Spleen (tissue), 11 donors: ENCODE measurements at regions not wholly inside any gene's neighbourhood (a gene's known extent, or its start where the extent isn't known, plus 50 kb on each side); places are given as distances from the start of the nearest gene placed in this dataset.
"Not testable (repeated sequence)": the region's sequence is repeated elsewhere in the genome, so short reads cannot be mapped to it uniquely, and the experiment has no call there.

Experiments
- DNase-seq: peaks from one replicate; pipeline ENCODE4 v3.0.0-alpha.2; 2020
- H3K27ac ChIP-seq, 8 donors: fragments of 200-600 bp; sonication (generic) in 7 of 8; 1 replicate in 4 of 8; 2 replicates in 4 of 8; pipeline versions ENCODE4 v1.5.0 to v1.8.0; 2016 to 2021; ENCODE audit warnings: inconsistent platforms in 4 of 8, mild to moderate bottlenecking in 4 of 8, moderate library complexity in 1 of 8
- H3K27me3 ChIP-seq, 7 donors: fragments of 200-600 bp; sonication (generic) in 6 of 7; replicated peaks in 1 of 7; 1 replicate in 4 of 7; 2 replicates in 3 of 7; pipeline versions ENCODE4 v1.5.0 to v1.8.0; 2016 to 2021; ENCODE audit warnings: inconsistent platforms in 3 of 7, mild to moderate bottlenecking in 1 of 7
- H3K36me3 ChIP-seq, 6 donors: fragments of 200-600 bp; sonication (generic) in 5 of 6; 1 replicate in 4 of 6; 2 replicates in 2 of 6; pipeline versions ENCODE4 v1.5.0 to v1.8.0; 2016 to 2021; ENCODE audit warnings: inconsistent platforms in 2 of 6
- H3K4me1 ChIP-seq, 6 donors: fragments of 200-600 bp; sonication (generic) in 5 of 6; 1 replicate in 3 of 6; 2 replicates in 3 of 6; pipeline versions ENCODE4 v1.5.0 to v1.8.0; 2016 to 2021; ENCODE audit warnings: inconsistent platforms in 3 of 6
- H3K4me3 ChIP-seq, 8 donors: fragments of 200-600 bp; sonication (generic) in 7 of 8; 1 replicate in 4 of 8; 2 replicates in 4 of 8; pipeline versions ENCODE4 v1.5.0 to v1.8.0; 2016 to 2021; ENCODE audit warnings: inconsistent platforms in 4 of 8, mild to moderate bottlenecking in 4 of 8, moderate library complexity in 2 of 8
- H3K9me3 ChIP-seq, 8 donors: fragments of 200-600 bp; sonication (generic) in 7 of 8; 1 replicate in 4 of 8; 2 replicates in 4 of 8; pipeline versions ENCODE4 v1.5.0 to v1.8.0; 2016 to 2021; ENCODE audit warnings: inconsistent platforms in 4 of 8
- POLR2A ChIP-seq, 3 donors: fragments of 450-650 bp; IDR thresholded peaks; one replicate each; pipeline ENCODE4 v1.5.1; 2017; ENCODE audit warnings: antibody characterized with exemption in 3 of 3, mild to moderate bottlenecking in 1 of 3
- POLR2AphosphoS5 ChIP-seq, 3 donors: sonication (generic); formaldehyde crosslinking; IDR thresholded peaks; one replicate each; pipeline ENCODE4 v1.5.1; 2017; ENCODE audit warnings: antibody characterized with exemption in 3 of 3
- WGBS, 5 donors: extraction: QIAGEN DNeasy Blood & Tissue Kit in 3 of 5; methylation state at CpG; one replicate each; pipeline versions ENCODE4 v1.1.5 to v1.1.7; 2013 to 2018; 5-methylcytosine and 5-hydroxymethylcytosine counted together
- intact Hi-C: fragments of 100-400 bp; cut with DNase I; formaldehyde crosslinking; loops from one replicate; pipeline ENCODE4 v1.15.0; 2023; ENCODE audit warnings: low total_unique reads
- TF ChIP-seq, protein P1 (sequence below), 11 experiments: fragments of 200-600 bp in 7 of 11; fragments of 450-650 bp in 4 of 11; sonication (generic) in 4 of 11; IDR thresholded peaks in 8 of 11; conservative IDR thresholded peaks in 3 of 11; 1 replicate in 7 of 11; 2 replicates in 4 of 11; pipeline versions ENCODE4 v1.4.0 to v1.8.0; 2016 to 2021; ENCODE audit warnings: antibody characterized with exemption in 11 of 11, inconsistent platforms in 4 of 11, mild to moderate bottlenecking in 1 of 11
- donor health status: healthy with polysubstance abuse.
- donor health status: DM: no; HTN: no; CAD: no; lungs with moderate emphysema.
- donor health status: DM: no; HTN: no; CAD: no.
- donor health status: Bipolar disorder and iron deficiency.
- donor health status: healthy.
- donor health status: DM: no; HTN: no; CAD: no.
- donor health status: DM: yes; HTN: yes; CAD: no.

DNA sequence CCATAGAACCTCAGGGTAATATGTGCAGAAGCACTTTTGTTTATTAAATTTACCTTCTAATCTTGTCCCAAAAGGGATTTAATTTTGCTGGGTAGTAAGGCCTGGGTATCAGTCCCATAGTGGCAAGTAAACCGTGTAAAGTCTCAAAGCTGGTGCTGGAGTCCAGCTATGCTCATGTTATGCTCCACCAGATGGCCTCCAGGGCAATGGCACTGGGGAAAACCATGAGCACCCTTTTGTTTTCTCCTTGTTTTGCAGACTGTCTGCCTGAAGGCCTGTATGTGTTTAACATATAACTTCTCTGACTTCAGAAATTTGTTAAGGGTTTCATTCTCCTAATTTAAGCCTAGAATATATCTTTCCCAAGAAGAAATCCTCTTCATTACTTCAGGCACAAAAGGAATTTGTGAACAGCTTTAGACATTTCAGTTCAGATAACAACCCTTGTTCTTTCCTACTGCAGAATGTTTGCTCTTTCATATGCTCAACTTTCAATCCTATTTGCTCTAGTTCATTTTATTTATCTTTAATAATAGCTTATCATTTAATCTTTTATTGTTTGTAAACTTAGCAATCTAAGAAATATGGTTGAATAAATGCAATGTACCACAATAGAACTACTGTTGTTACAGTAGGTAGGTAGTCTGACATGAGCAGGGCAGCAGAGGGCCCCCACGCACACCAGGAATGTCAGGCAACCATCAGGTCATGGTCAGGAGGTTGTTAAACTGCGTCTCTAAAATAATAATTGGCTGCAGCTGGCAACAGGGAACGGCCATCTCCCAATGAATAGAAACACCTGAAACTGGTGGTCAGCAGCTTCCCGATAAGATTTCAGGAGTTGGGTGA is 162.8 kb downstream of the TENT5A start:
- TF ChIP-seq POLR2A (IDR thresholded peaks at IDR 0.05): no peak
- no peak for TF ChIP-seq POLR2AphosphoS5 (IDR thresholded peaks at IDR 0.05)
- TF ChIP-seq, protein P1, sequence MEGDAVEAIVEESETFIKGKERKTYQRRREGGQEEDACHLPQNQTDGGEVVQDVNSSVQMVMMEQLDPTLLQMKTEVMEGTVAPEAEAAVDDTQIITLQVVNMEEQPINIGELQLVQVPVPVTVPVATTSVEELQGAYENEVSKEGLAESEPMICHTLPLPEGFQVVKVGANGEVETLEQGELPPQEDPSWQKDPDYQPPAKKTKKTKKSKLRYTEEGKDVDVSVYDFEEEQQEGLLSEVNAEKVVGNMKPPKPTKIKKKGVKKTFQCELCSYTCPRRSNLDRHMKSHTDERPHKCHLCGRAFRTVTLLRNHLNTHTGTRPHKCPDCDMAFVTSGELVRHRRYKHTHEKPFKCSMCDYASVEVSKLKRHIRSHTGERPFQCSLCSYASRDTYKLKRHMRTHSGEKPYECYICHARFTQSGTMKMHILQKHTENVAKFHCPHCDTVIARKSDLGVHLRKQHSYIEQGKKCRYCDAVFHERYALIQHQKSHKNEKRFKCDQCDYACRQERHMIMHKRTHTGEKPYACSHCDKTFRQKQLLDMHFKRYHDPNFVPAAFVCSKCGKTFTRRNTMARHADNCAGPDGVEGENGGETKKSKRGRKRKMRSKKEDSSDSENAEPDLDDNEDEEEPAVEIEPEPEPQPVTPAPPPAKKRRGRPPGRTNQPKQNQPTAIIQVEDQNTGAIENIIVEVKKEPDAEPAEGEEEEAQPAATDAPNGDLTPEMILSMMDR (IDR thresholded peaks at IDR 0.05 in 8 of 11, conservative IDR thresholded peaks at IDR 0.05 in 3 of 11): no peak
- Histone ChIP-seq H3K27ac (no peak overlapping the region), H3K27me3 (no peaks in the 10 kb centered on the region), H3K36me3 (no peaks in the 10 kb centered on the region), H3K4me1 (no peaks in the 10 kb centered on the region), H3K4me3 (no peak overlapping the region), H3K9me3 (no peaks in the 10 kb centered on the region)
- no peak for DNase-seq
- WGBS, 5 donors: 72 to 82% (median 78%) methylated on average over 5 of the region's 5 CpGs
- intact Hi-C loops: no loop called here

DNA sequence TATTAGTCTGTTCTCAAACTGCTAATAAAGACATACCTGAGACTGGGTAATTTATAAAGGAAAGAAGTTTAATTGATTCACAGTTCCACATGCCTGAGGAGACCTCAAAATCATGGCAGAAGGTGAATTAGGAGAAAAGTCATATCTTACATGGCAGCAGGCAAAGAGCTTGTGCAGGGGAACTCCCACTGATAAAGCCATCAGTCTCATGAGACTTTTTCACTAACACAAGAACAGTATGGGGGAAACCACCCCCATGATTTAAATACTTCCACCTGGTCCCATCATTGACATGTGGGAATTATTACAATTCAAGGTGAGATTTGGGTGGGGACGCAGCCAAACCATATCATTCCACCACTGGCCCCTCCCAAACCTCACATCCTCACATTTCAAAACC is 166.8 kb downstream of the TENT5A start:
- intact Hi-C loops, H3K27me3 ChIP-seq, DNase-seq, H3K4me1 ChIP-seq, H3K4me3 ChIP-seq, H3K36me3 ChIP-seq, H3K27ac ChIP-seq: not testable (repeated sequence)
- 54 to 89% (median 80%) methylated on average over 1 of the region's 1 CpG for WGBS, 5 donors
- peaks cover 0 to 16% (median 0%) of the 10 kb centered on the region in 8 donors for H3K9me3 ChIP-seq

DNA sequence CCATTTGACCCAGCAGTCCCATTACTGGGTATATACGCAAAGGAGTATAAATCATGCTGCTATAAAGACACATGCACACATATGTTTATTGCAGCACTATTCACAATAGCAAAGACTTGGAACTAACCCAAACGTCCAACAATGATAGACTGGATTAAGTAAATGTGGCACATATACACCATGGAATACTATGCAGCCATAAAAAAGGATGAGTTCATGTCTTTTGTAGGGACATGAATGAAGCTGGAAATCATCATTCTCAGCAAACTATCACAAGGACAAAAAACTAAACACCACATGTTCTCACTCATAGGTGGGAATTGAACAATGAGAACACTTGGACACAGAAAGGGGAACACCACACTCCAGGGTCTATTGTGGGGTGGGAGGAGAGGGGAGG is 168.3 kb downstream of the TENT5A start:
- 70 to 84% (median 78%) methylated on average over 2 of the region's 2 CpGs for WGBS, 5 donors
- H3K9me3 ChIP-seq: peaks cover 0 to 16% (median 0%) of the 10 kb centered on the region in 8 donors
- H3K4me1 ChIP-seq, H3K36me3 ChIP-seq, H3K27ac ChIP-seq, DNase-seq, H3K27me3 ChIP-seq, intact Hi-C loops, H3K4me3 ChIP-seq: not testable (repeated sequence)

DNA sequence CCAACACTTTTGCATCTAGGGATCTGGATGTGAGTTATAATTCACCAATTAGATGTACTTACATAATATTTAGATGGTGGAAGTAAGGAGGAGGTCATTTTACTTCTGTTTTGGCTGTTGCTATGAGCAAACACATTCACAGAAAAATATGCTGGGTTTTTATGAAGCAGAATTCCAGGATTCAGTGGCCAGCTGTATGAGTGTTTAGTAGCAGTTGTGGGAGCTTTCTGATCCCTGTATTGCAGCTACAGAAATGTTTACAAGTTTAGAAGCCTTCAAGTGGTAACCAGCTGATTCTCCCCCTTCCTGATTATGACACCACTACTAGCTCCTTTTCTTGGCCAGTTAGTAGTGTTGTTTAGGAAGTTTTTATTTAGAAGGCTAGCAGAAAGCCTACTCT is 177.0 kb downstream of the TENT5A start:
- TF ChIP-seq POLR2A (IDR thresholded peaks at IDR 0.05): no peak
- DNase-seq: no peak
- Histone ChIP-seq H3K36me3 (no peaks in the 10 kb centered on the region), H3K27ac (no peak overlapping the region), H3K4me1 (no peaks in the 10 kb centered on the region), H3K9me3 (no peaks in the 10 kb centered on the region), H3K4me3 (no peak overlapping the region), H3K27me3 (no peaks in the 10 kb centered on the region)
- intact Hi-C loops: no loop called here

DNA sequence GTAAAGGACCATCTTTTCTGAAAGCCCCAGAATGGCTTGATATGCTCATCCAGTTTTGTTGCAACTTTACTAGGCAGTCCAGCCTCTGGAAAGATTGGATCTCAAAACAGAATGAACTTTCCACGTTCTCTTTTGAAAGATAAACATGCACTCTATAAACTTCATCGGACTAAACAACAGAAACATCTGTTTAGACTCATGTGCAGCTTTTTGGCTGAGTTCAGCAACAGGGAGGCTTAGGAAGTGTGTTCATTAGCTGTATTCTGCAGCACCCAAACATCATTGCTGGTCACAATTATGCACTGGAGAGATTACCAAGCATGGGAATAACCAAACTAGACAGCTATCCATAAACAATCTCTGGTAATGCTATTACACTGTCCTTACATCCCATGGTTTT is 180.5 kb downstream of the TENT5A start:
- H3K36me3 ChIP-seq: no peaks in the 10 kb centered on the region
- intact Hi-C loops: no loop called here
- WGBS, 5 donors: 62 to 76% (median 73%) methylated on average over 2 of the region's 2 CpGs
- no peak overlapping the region for H3K27ac ChIP-seq
- H3K27me3 ChIP-seq: no peaks in the 10 kb centered on the region
- no peaks in the 10 kb centered on the region for H3K9me3 ChIP-seq
- H3K4me1 ChIP-seq: no peaks in the 10 kb centered on the region
- TF ChIP-seq, protein P1 (IDR thresholded peaks at IDR 0.05 in 8 of 11, conservative IDR thresholded peaks at IDR 0.05 in 3 of 11): no peak
- TF ChIP-seq POLR2A (IDR thresholded peaks at IDR 0.05) (no peak), POLR2AphosphoS5 (IDR thresholded peaks at IDR 0.05) (no peak)
- H3K4me3 ChIP-seq: no peak overlapping the region
- no peak for DNase-seq
